Limb (tissue), 2 donors: ENCODE measurements at regions not wholly inside any gene's neighbourhood (a gene's known extent, or its start where the extent isn't known, plus 50 kb on each side); places are given as distances from the start of the nearest gene placed in this dataset.
"Not testable (repeated sequence)": the region's sequence is repeated elsewhere in the genome, so short reads cannot be mapped to it uniquely, and the experiment has no call there.

Source experiments
- DNase-seq, 2 donors: peaks; one replicate each; pipeline ENCODE4 v3.0.0-alpha.2; 2016; ENCODE audit errors: extremely low spot score in 2 of 2

- DNase-seq: no peak
Measured at GRCh38 chr2:58700591-58700990, 459.5 kb upstream of the FANCL start.

- DNase-seq: no peak
Measured at GRCh38 chr2:58699411-58699810, 458.3 kb upstream of the FANCL start.

GRCh38 chr2:58698620-58699019, 457.5 kb upstream of the FANCL start:
- DNase-seq: no peak

- DNase-seq: not testable (repeated sequence)
Measured at GRCh38 chr2:58694114-58694513, 453.0 kb upstream of the FANCL start.

GRCh38 chr2:58691041-58691440, 449.9 kb upstream of the FANCL start:
- DNase-seq: not testable (repeated sequence)

- no peak for DNase-seq
Measured at GRCh38 chr2:58688813-58689212, 447.7 kb upstream of the FANCL start.

- no peak for DNase-seq
Measured at GRCh38 chr2:58686776-58687175, 445.7 kb upstream of the FANCL start.

- no peak for DNase-seq
Measured at GRCh38 chr2:58680755-58681310, 439.7 kb upstream of the FANCL start.

- no peak for DNase-seq
Measured at GRCh38 chr2:58677748-58678147, 436.6 kb upstream of the FANCL start.

GRCh38 chr2:58671675-58672074, 430.6 kb upstream of the FANCL start:
- no peak for DNase-seq

- no peak for DNase-seq
Measured at GRCh38 chr2:58669998-58670397, 428.9 kb upstream of the FANCL start.

GRCh38 chr2:58667137-58667774, 426.1 kb upstream of the FANCL start:
- no peak for DNase-seq

- no peak for DNase-seq
Measured at GRCh38 chr2:58666323-58666970, 425.3 kb upstream of the FANCL start.

GRCh38 chr2:58665154-58665553, 424.0 kb upstream of the FANCL start:
- no peak for DNase-seq

GRCh38 chr2:58664523-58665151, 423.5 kb upstream of the FANCL start:
- no peak for DNase-seq

- DNase-seq: no peak
Measured at GRCh38 chr2:58660046-58660445, 418.9 kb upstream of the FANCL start.

GRCh38 chr2:58655152-58655551, 414.0 kb upstream of the FANCL start:
- DNase-seq: no peak

- no peak for DNase-seq
Measured at GRCh38 chr2:58651930-58652329, 410.8 kb upstream of the FANCL start.

- no peak for DNase-seq
Measured at GRCh38 chr2:58650781-58651180, 409.7 kb upstream of the FANCL start.

GRCh38 chr2:58649756-58650155, 408.6 kb upstream of the FANCL start:
- DNase-seq: no peak

- DNase-seq: no peak
Measured at GRCh38 chr2:58645017-58645416, 403.9 kb upstream of the FANCL start.

GRCh38 chr2:58644451-58644850, 403.3 kb upstream of the FANCL start:
- no peak for DNase-seq

- DNase-seq: no peak
Measured at GRCh38 chr2:58641001-58641400, 399.9 kb upstream of the FANCL start.
